Psoas muscle (tissue), 7 donors: ENCODE measurements at regions not wholly inside any gene's neighbourhood (a gene's known extent, or its start where the extent isn't known, plus 50 kb on each side); places are given as distances from the start of the nearest gene placed in this dataset.

ENCODE experiments used
- ATAC-seq, 4 donors: fragments of 200-7000 bp; cut with Tn5 transposase; one replicate each; pipeline ENCODE4 v1.9.1; 2020; ENCODE audit warnings: moderate library complexity in 3 of 4, mild to moderate bottlenecking in 2 of 4
- DNase-seq, 2 donors: peaks; one replicate each; pipeline ENCODE4 v3.0.0-alpha.2; 2020
- H3K27ac ChIP-seq: fragments of 200-600 bp; one replicate; pipeline ENCODE4 v1.8.0; 2022
- H3K27me3 ChIP-seq, 3 donors: fragments of 200-600 bp in 1 of 3; one replicate each; pipeline versions ENCODE4 v1.6.1 to v1.8.0; 2013 to 2022; ENCODE audit warnings: low read length in 2 of 3, mild to moderate bottlenecking in 2 of 3, moderate library complexity in 1 of 3; ENCODE audit not compliant: insufficient read depth in 3 of 3
- H3K36me3 ChIP-seq, 2 donors: fragments of 200-600 bp in 1 of 2; one replicate each; pipeline versions ENCODE4 v1.6.1 to v1.8.0; 2013 to 2022; ENCODE audit warnings: low read depth in 1 of 2, mild to moderate bottlenecking in 1 of 2, moderate library complexity in 1 of 2; ENCODE audit not compliant: insufficient read depth in 1 of 2
- H3K4me1 ChIP-seq: fragments of 200-600 bp; one replicate; pipeline ENCODE4 v1.8.0; 2022
- H3K4me3 ChIP-seq: fragments of 200-600 bp; one replicate; pipeline ENCODE4 v1.8.0; 2022; ENCODE audit warnings: mild to moderate bottlenecking
- H3K9me3 ChIP-seq: fragments of 200-600 bp; one replicate; pipeline ENCODE4 v1.8.0; 2022
- WGBS, 3 donors: extraction: QIAGEN DNeasy Blood & Tissue Kit; methylation state at CpG; one replicate each; pipeline versions ENCODE4 v1.1.6 to v1.1.7; 2013; 5-methylcytosine and 5-hydroxymethylcytosine counted together
- intact Hi-C, 2 donors: fragments of 100-400 bp; cut with DNase I; formaldehyde crosslinking; loops; one replicate each; pipeline versions ENCODE4 v1.11.0 to v1.14.2; 2022
- TF ChIP-seq, protein P1 (sequence below): fragments of 200-600 bp; IDR thresholded peaks from one replicate; pipeline ENCODE4 v1.8.0; 2022; ENCODE audit warnings: antibody characterized with exemption
- donor health status: healthy with polysubstance abuse.
- donor health status: DM: no; HTN: no; CAD: no; lungs with moderate emphysema.
- donor health status: Bipolar disorder and iron deficiency.
- donor health status: healthy.
- donor health status: DM: yes; HTN: yes; CAD: no.
- donor health status: DM: no; HTN: no; CAD: no.
- donor health status: DM: yes; HTN: yes; CAD: no.

GRCh38 chr1:96291468-96291867 is 430.1 kb upstream of the PTBP2 start:
- no peaks in the 10 kb centered on the region for H3K4me1 ChIP-seq
- H3K27ac ChIP-seq, result no peak overlapping the region
- TF ChIP-seq, protein P1, sequence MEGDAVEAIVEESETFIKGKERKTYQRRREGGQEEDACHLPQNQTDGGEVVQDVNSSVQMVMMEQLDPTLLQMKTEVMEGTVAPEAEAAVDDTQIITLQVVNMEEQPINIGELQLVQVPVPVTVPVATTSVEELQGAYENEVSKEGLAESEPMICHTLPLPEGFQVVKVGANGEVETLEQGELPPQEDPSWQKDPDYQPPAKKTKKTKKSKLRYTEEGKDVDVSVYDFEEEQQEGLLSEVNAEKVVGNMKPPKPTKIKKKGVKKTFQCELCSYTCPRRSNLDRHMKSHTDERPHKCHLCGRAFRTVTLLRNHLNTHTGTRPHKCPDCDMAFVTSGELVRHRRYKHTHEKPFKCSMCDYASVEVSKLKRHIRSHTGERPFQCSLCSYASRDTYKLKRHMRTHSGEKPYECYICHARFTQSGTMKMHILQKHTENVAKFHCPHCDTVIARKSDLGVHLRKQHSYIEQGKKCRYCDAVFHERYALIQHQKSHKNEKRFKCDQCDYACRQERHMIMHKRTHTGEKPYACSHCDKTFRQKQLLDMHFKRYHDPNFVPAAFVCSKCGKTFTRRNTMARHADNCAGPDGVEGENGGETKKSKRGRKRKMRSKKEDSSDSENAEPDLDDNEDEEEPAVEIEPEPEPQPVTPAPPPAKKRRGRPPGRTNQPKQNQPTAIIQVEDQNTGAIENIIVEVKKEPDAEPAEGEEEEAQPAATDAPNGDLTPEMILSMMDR, result no peak
- no peak for ATAC-seq
- no peak for DNase-seq
- H3K9me3 ChIP-seq, result no peaks in the 10 kb centered on the region
- H3K27me3 ChIP-seq, result no peaks in the 10 kb centered on the region
- H3K4me3 ChIP-seq, result no peak overlapping the region
- intact Hi-C loops, result no loop called here
- 50 to 59% (median 53%) methylated on average over 2 of the region's 2 CpGs for WGBS, 3 donors
- H3K36me3 ChIP-seq, result no peaks in the 10 kb centered on the region

DNA sequence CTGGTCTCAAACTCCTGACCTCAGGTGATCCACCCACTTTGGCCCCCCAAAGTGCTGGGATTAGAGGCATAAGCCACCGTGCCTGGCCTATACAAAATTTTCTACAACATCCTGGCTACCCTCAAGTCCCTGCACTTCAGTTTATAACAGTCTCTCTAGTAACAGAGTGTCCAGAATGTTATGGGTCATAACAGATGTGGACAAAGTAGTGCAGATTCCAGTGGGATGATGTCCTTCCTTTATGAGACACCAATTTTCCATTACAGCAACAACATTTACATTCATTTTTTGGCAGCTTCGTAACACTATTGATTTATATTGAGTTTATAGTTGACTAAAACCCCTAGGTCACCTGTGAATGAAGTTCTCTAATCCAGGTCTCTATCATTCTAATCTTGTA is 429.4 kb upstream of the PTBP2 start:
- no peak overlapping the region for H3K27ac ChIP-seq
- no peaks in the 10 kb centered on the region for H3K9me3 ChIP-seq
- ATAC-seq, result no peak
- H3K36me3 ChIP-seq, result no peaks in the 10 kb centered on the region
- no peak overlapping the region for H3K4me3 ChIP-seq
- WGBS, 3 donors, result 70 to 86% (median 71%) methylated on average over 2 of the region's 2 CpGs
- TF ChIP-seq, protein P1, result no peak
- no peaks in the 10 kb centered on the region for H3K27me3 ChIP-seq
- intact Hi-C loops, result no loop called here
- no peak for DNase-seq
- H3K4me1 ChIP-seq, result no peaks in the 10 kb centered on the region

DNA sequence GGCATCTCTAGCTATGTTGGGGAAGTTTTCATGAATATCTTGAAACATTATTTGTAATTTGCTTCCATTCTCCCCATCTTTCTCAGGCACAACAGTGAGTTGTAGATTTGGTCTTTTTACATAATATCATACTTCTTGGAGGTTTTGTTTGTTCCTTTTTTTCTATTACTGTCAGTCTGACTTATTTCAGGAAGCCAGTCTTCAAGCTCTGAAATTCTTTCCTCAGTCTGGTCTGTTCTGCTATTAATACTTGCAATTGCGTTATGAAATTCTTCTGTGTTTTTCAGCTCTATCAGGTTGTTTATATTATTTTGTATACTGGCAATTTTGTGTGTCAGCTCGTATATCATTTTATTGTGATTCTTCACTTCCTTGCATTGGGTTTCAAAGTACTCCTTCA is 424.6 kb upstream of the PTBP2 start:
- WGBS, 3 donors, result 82 to 90% (median 86%) methylated on average over 2 of the region's 2 CpGs
- no peak overlapping the region for H3K4me3 ChIP-seq
- no peaks in the 10 kb centered on the region for H3K4me1 ChIP-seq
- DNase-seq, result no peak
- intact Hi-C loops, result no loop called here
- no peak overlapping the region for H3K27ac ChIP-seq
- no peaks in the 10 kb centered on the region for H3K9me3 ChIP-seq
- no peak for ATAC-seq
- H3K36me3 ChIP-seq, result no peaks in the 10 kb centered on the region
- H3K27me3 ChIP-seq, result no peaks in the 10 kb centered on the region
- TF ChIP-seq, protein P1, result no peak

DNA sequence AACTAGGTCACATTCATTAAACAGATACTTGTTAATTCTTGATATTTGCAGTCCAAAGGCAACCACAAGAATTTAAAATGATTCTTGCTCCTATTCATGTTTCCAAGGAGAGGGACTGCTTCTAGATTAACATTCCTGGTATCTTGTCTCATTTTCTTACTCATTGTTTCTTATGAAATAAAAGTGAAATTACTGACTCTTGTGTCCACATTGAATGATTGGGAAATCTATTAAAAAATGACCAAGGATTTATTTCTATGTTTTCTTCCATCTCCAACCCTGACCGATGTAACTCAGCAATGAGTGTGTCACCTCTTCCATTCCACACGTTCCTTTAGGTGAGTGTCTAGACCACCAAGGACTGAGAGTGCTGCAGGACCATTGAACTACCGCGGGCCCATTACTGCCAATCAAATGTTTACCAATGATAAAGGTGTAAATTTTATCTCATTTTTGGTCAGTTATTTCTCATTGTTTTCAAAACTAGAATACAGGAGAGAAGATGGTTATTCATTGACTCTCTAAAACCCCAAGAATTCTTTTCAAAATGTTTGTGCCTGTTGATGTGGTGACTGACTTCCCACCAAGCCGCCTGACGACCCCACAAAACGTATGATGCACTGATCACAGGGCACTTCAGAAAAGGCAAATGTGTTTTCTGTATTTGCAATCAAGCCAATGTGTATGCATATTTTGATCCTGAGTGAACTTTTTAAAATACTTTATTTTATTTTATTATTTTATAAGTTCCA is 414.6 kb upstream of the PTBP2 start:
- Histone ChIP-seq H3K36me3 (no peaks in the 10 kb centered on the region), H3K4me1 (no peaks in the 10 kb centered on the region), H3K9me3 (no peaks in the 10 kb centered on the region), H3K27me3 (no peaks in the 10 kb centered on the region), H3K27ac (no peak overlapping the region), H3K4me3 (no peak overlapping the region)
- intact Hi-C loops, result no loop called here
- ATAC-seq (no peak), DNase-seq (no peak)
- 76 to 90% (median 84%) methylated on average over 7 of the region's 7 CpGs for WGBS, 3 donors
- TF ChIP-seq, protein P1, result no peak

DNA sequence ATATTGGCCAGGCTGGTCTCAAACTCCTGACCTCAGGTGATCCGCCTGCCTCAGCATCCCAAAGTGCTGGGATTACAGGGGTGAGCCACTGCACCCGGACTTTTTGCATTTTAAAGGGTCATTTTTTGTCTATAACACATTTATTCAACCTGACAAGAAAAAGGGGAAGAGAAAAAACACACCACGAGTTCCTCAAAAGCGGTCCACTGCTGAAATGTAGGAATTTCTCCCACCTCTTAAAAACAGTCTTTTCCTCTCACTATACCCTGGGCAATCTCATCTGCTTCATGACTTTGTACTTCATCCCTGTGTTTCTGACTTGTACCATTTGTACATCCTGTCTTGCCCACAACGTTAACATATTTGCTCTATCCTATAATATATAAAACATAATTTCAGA is 413.3 kb upstream of the PTBP2 start:
- 75 to 86% (median 80%) methylated on average over 5 of the region's 5 CpGs for WGBS, 3 donors
- H3K9me3 ChIP-seq, result no peaks in the 10 kb centered on the region
- TF ChIP-seq, protein P1, result no peak
- intact Hi-C loops, result no loop called here
- H3K4me1 ChIP-seq, result no peaks in the 10 kb centered on the region
- no peak overlapping the region for H3K4me3 ChIP-seq
- H3K36me3 ChIP-seq, result no peaks in the 10 kb centered on the region
- no peaks in the 10 kb centered on the region for H3K27me3 ChIP-seq
- DNase-seq (no peak), ATAC-seq (no peak)
- no peak overlapping the region for H3K27ac ChIP-seq
